NCI-H2171 treated with DMSO at 0.1 percent for 48 hours (cell line): ENCODE measurements at regions not wholly inside any gene's neighbourhood (a gene's known extent, or its start where the extent isn't known, plus 50 kb on each side); places are given as distances from the start of the nearest gene placed in this dataset.

ENCODE experiments used
- DNase-seq: peaks from one replicate; lab custom pipeline; 2025; lab: John Stamatoyannopoulos, UW

- peak; percentile 96 for DNase-seq
Observed at GRCh38 chr20:46811224-46812084, 83.2 kb upstream of the EYA2 start.

GRCh38 chr20:46814366-46815232 lies 80.0 kb upstream of the EYA2 start:
- peak; percentile 99 for DNase-seq

- DNase-seq = no peak
Observed at GRCh38 chr20:46816097-46816496, 78.5 kb upstream of the EYA2 start.

- DNase-seq = no peak
Observed at GRCh38 chr20:46816886-46817638, 77.6 kb upstream of the EYA2 start.

- peak; percentile 33 for DNase-seq
Observed at GRCh38 chr20:46820682-46821081, 74.0 kb upstream of the EYA2 start.

- DNase-seq = no peak
Observed at GRCh38 chr20:46823271-46823751, 71.3 kb upstream of the EYA2 start.

GRCh38 chr20:46823753-46824152 lies 70.9 kb upstream of the EYA2 start:
- no peak for DNase-seq

- DNase-seq = no peak
Observed at GRCh38 chr20:46826343-46826984, 68.2 kb upstream of the EYA2 start.

GRCh38 chr20:46827718-46828458 lies 66.8 kb upstream of the EYA2 start:
- DNase-seq = no peak

GRCh38 chr20:46828471-46828870 lies 66.2 kb upstream of the EYA2 start:
- DNase-seq = no peak

GRCh38 chr20:46830886-46831632 lies 63.6 kb upstream of the EYA2 start:
- no peak for DNase-seq

GRCh38 chr20:46831633-46832011 lies 63.0 kb upstream of the EYA2 start:
- no peak for DNase-seq

- DNase-seq = no peak
Observed at GRCh38 chr20:46832555-46832954, 62.1 kb upstream of the EYA2 start.

GRCh38 chr20:46833360-46833759 lies 61.3 kb upstream of the EYA2 start:
- DNase-seq = no peak

GRCh38 chr20:46835418-46835817 lies 59.2 kb upstream of the EYA2 start:
- no peak for DNase-seq

- no peak for DNase-seq
Observed at GRCh38 chr20:46837083-46837482, 57.6 kb upstream of the EYA2 start.

GRCh38 chr20:46838011-46838410 lies 56.6 kb upstream of the EYA2 start:
- DNase-seq = peak; percentile 45

GRCh38 chr20:46840054-46840729 lies 54.5 kb upstream of the EYA2 start:
- DNase-seq = no peak
